ENCODE measurements at regions not wholly inside any gene's neighbourhood (a gene's known extent, or its start where the extent isn't known, plus 50 kb on each side); places are given as distances from the start of the nearest gene placed in this dataset.

DNA sequence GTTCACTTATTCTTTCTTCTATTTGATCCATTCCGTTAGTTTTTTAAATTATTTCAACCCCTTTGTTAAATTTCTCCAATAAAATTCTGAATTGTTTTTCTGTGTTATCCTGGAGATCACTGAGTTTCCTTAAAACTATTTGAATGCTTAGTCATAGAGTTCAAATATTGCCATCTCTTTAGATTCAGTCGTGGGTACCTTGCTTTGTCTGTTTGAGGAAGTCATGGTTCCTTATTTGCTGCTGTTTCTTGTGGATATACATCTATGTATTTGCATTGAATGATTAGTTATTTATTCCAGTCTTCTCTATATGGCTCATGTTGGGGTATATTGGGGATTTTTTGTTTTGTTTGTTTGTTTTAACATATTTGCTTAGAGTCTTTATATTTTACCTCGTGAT lies 80.6 kb downstream of the HINT1 start:
- Mint-ChIP-seq H3K27me3 (ENCODE audit: insufficient read depth) (no peaks in the 10 kb centered on the region), H3K9me3 (peaks cover 31% of the 10 kb centered on the region), H3K4me3 (no peak overlapping the region), H3K4me1 (no peaks in the 10 kb centered on the region), H3K27ac (no peak overlapping the region), H3K36me3 (ENCODE audit: low read depth) (no peaks in the 10 kb centered on the region)
- no peaks in the 10 kb centered on the region for H3K4me1 ChIP-seq (ENCODE audit: control insufficient read depth, insufficient read depth, low read length)
- H3K27me3 ChIP-seq (ENCODE audit: control insufficient read depth, insufficient read depth, low read length, poor library complexity, severe bottlenecking), result no peaks in the 10 kb centered on the region
- no peak for DNase-seq
- 88% methylated on average over 2 of the region's 3 CpGs; no CpG with 5 or more reads in 1 of the 2 experiments for WGBS, 2 experiments (ENCODE audit: insufficient coverage in 1 of 2, insufficient read length in 1 of 2)
- H3K27ac ChIP-seq (ENCODE audit: low read depth, low read length), result no peak overlapping the region
- no peak overlapping the region for H3K9ac ChIP-seq (ENCODE audit: extremely low read depth, low read length, poor library complexity, severe bottlenecking)
- TF ChIP-seq, protein P1, sequence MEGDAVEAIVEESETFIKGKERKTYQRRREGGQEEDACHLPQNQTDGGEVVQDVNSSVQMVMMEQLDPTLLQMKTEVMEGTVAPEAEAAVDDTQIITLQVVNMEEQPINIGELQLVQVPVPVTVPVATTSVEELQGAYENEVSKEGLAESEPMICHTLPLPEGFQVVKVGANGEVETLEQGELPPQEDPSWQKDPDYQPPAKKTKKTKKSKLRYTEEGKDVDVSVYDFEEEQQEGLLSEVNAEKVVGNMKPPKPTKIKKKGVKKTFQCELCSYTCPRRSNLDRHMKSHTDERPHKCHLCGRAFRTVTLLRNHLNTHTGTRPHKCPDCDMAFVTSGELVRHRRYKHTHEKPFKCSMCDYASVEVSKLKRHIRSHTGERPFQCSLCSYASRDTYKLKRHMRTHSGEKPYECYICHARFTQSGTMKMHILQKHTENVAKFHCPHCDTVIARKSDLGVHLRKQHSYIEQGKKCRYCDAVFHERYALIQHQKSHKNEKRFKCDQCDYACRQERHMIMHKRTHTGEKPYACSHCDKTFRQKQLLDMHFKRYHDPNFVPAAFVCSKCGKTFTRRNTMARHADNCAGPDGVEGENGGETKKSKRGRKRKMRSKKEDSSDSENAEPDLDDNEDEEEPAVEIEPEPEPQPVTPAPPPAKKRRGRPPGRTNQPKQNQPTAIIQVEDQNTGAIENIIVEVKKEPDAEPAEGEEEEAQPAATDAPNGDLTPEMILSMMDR (conservative IDR thresholded peaks at IDR 0.05), result no peak
- H3K4me3 ChIP-seq (ENCODE audit: low read length), result no peak overlapping the region
- H3K9me3 ChIP-seq (ENCODE audit: control insufficient read depth, low read length), result peaks cover 8% of the 10 kb centered on the region
- no peaks in the 10 kb centered on the region for H3K36me3 ChIP-seq (ENCODE audit: control insufficient read depth, insufficient read depth, low read length)

DNA sequence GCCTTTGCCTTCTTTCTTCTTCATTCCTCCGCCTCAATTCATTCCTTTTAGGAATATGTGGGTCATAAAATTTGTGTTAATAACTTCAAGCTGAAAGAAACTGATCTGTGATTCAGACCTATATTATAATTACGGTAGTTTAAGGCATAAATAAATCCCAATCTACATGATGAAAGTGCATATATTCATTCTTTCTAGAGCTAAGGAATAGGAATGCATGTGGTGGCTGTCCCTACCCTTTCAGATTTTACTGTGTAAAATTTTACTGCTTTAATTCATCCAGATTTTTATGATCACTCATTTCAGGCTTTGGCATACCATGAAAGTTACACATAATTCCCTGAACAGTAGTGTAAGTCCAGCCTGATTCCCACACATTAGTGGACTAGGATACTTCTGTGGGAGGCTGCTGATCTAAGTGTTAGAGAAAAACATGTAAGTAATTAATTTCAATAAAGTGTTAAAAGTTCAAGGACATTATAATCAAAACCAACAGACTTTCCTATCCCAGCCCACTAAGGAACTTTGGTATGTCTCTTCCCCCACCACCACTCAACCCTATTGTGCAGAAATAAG lies 83.1 kb downstream of the HINT1 start:
- 83% methylated on average over 2 of the region's 2 CpGs; no CpG with 5 or more reads in 1 of the 2 experiments for WGBS, 2 experiments (ENCODE audit: insufficient coverage in 1 of 2, insufficient read length in 1 of 2)
- no peaks in the 10 kb centered on the region for H3K36me3 Mint-ChIP-seq (ENCODE audit: low read depth)
- no peaks in the 10 kb centered on the region for H3K4me1 ChIP-seq (ENCODE audit: control insufficient read depth, insufficient read depth, low read length)
- H3K9me3 ChIP-seq (ENCODE audit: control insufficient read depth, low read length), result peaks cover 5% of the 10 kb centered on the region
- H3K36me3 ChIP-seq (ENCODE audit: control insufficient read depth, insufficient read depth, low read length), result no peaks in the 10 kb centered on the region
- no peak overlapping the region for H3K9ac ChIP-seq (ENCODE audit: extremely low read depth, low read length, poor library complexity, severe bottlenecking)
- TF ChIP-seq, protein P1 (conservative IDR thresholded peaks at IDR 0.05), result no peak
- no peak overlapping the region for H3K27ac ChIP-seq (ENCODE audit: low read depth, low read length)
- H3K4me3 Mint-ChIP-seq, result no peak overlapping the region
- no peaks in the 10 kb centered on the region for H3K27me3 ChIP-seq (ENCODE audit: control insufficient read depth, insufficient read depth, low read length, poor library complexity, severe bottlenecking)
- DNase-seq, result no peak
- H3K27me3 Mint-ChIP-seq (ENCODE audit: insufficient read depth), result no peaks in the 10 kb centered on the region
- no peaks in the 10 kb centered on the region for H3K4me1 Mint-ChIP-seq
- H3K4me3 ChIP-seq (ENCODE audit: low read length), result no peak overlapping the region
- H3K9me3 Mint-ChIP-seq, result peaks cover 14% of the 10 kb centered on the region
- H3K27ac Mint-ChIP-seq, result no peak overlapping the region

DNA sequence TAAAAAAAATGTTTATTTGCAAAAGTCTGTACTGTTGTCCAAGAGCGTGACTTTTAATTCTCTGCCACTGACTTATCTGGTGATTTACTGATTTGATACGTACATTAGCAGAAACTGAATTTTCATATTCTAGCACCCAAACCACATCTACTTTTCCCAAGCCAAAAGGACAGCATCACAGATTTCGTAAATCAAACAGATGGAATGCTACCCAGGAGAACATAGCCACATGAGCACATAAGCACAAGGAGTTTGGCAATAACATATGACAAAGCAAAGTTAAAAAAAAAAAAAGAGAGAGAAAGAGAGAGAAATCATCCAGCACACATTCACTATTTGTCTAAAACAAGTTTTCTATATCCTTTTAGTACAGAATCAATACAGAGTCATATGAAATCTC lies 83.7 kb downstream of the HINT1 start:
- H3K27ac Mint-ChIP-seq, result no peak overlapping the region
- DNase-seq, result no peak
- Histone ChIP-seq H3K9ac (ENCODE audit: extremely low read depth, low read length, poor library complexity, severe bottlenecking) (no peak overlapping the region), H3K27ac (ENCODE audit: low read depth, low read length) (no peak overlapping the region), H3K36me3 (ENCODE audit: control insufficient read depth, insufficient read depth, low read length) (no peaks in the 10 kb centered on the region), H3K27me3 (ENCODE audit: control insufficient read depth, insufficient read depth, low read length, poor library complexity, severe bottlenecking) (no peaks in the 10 kb centered on the region), H3K4me3 (ENCODE audit: low read length) (no peak overlapping the region), H3K9me3 (ENCODE audit: control insufficient read depth, low read length) (no peaks in the 10 kb centered on the region), H3K4me1 (ENCODE audit: control insufficient read depth, insufficient read depth, low read length) (no peaks in the 10 kb centered on the region)
- no peaks in the 10 kb centered on the region for H3K36me3 Mint-ChIP-seq (ENCODE audit: low read depth)
- H3K4me3 Mint-ChIP-seq, result no peak overlapping the region
- peaks cover 8% of the 10 kb centered on the region for H3K9me3 Mint-ChIP-seq
- H3K4me1 Mint-ChIP-seq, result no peaks in the 10 kb centered on the region
- H3K27me3 Mint-ChIP-seq (ENCODE audit: insufficient read depth), result no peaks in the 10 kb centered on the region
- TF ChIP-seq, protein P1 (conservative IDR thresholded peaks at IDR 0.05), result no peak
- 90 to 100% methylated on average over 3 of the region's 3 CpGs for WGBS, 2 experiments (ENCODE audit: insufficient coverage in 1 of 2, insufficient read length in 1 of 2)

All from endodermal cell (in vitro differentiated cells).